Uterus (tissue), 3 donors: ENCODE measurements at regions not wholly inside any gene's neighbourhood (a gene's known extent, or its start where the extent isn't known, plus 50 kb on each side); places are given as distances from the start of the nearest gene placed in this dataset.
"Not testable (repeated sequence)": the region's sequence is repeated elsewhere in the genome, so short reads cannot be mapped to it uniquely, and the experiment has no call there.

Source experiments
- DNase-seq, 2 donors: peaks; one replicate each; pipeline ENCODE4 v3.0.0-alpha.2; 2019 to 2020
- H3K27ac ChIP-seq, 2 donors: fragments of 200-600 bp; sonication (generic); 1 replicate in 1 of 2; 2 replicates in 1 of 2; pipeline ENCODE4 v1.5.1; 2016 to 2018
- H3K27me3 ChIP-seq, 2 donors: fragments of 200-600 bp; sonication (generic); one replicate each; pipeline ENCODE4 v1.5.1; 2018 to 2019; ENCODE audit warnings: control low read depth in 1 of 2
- H3K36me3 ChIP-seq, 2 donors: fragments of 200-600 bp; sonication (generic); one replicate each; pipeline ENCODE4 v1.5.1; 2019; ENCODE audit warnings: control low read depth in 1 of 2
- H3K4me1 ChIP-seq, 2 donors: fragments of 200-600 bp; sonication (generic); one replicate each; pipeline ENCODE4 v1.5.1; 2018 to 2019; ENCODE audit warnings: control low read depth in 1 of 2
- H3K4me3 ChIP-seq, 2 donors: fragments of 200-600 bp; sonication (generic); 1 replicate in 1 of 2; 2 replicates in 1 of 2; pipeline ENCODE4 v1.5.1; 2018 to 2019; ENCODE audit warnings: mild to moderate bottlenecking in 1 of 2
- H3K9me3 ChIP-seq, 2 donors: fragments of 200-600 bp; sonication (generic); one replicate each; pipeline ENCODE4 v1.5.1; 2019; ENCODE audit warnings: control low read depth in 1 of 2
- POLR2A ChIP-seq, 2 donors: fragments of 450-650 bp; IDR thresholded peaks; one replicate each; pipeline ENCODE4 v1.6.1; 2016; ENCODE audit warnings: antibody characterized with exemption in 2 of 2, mild to moderate bottlenecking in 1 of 2, moderate library complexity in 1 of 2
- intact Hi-C: fragments of 100-400 bp; cut with DNase I; formaldehyde crosslinking; loops from one replicate; pipeline ENCODE4 v1.15.1; 2023; ENCODE audit warnings: low total_unique reads
- TF ChIP-seq, protein P1 (sequence below), 4 experiments: fragments of 200-600 bp in 2 of 4; fragments of 450-650 bp in 2 of 4; sonication (generic) in 2 of 4; IDR thresholded peaks; one replicate each; pipeline ENCODE4 v1.5.1; 2016 to 2019; ENCODE audit warnings: antibody characterized with exemption in 4 of 4, mild to moderate bottlenecking in 2 of 4, moderate library complexity in 1 of 4
- donor health status: DM: yes; HTN: yes; CAD: no.

DNA sequence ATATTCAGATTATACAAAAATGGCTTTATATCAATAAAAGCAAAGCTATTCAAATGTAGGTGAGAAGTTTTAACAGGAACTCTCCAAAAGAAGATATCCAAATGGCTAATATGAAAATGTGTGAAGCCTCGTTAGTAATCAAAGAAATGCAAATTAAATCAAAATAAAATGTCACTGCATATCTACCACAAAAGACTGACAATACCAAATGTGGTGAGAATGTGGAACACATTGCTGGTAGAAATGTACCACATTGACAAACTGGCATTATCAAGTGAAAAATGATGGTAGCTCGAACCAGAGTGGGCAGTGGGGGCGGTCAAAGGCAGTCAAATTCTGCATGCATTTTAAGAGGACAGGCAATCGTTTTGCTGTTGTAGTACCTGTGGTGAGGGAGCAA lies 1012.7 kb downstream of the TDRD15 start:
- TF ChIP-seq POLR2A (IDR thresholded peaks at IDR 0.05) = no peak
- TF ChIP-seq, protein P1, sequence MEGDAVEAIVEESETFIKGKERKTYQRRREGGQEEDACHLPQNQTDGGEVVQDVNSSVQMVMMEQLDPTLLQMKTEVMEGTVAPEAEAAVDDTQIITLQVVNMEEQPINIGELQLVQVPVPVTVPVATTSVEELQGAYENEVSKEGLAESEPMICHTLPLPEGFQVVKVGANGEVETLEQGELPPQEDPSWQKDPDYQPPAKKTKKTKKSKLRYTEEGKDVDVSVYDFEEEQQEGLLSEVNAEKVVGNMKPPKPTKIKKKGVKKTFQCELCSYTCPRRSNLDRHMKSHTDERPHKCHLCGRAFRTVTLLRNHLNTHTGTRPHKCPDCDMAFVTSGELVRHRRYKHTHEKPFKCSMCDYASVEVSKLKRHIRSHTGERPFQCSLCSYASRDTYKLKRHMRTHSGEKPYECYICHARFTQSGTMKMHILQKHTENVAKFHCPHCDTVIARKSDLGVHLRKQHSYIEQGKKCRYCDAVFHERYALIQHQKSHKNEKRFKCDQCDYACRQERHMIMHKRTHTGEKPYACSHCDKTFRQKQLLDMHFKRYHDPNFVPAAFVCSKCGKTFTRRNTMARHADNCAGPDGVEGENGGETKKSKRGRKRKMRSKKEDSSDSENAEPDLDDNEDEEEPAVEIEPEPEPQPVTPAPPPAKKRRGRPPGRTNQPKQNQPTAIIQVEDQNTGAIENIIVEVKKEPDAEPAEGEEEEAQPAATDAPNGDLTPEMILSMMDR (IDR thresholded peaks at IDR 0.05) = no peak
- no peak overlapping the region for H3K27ac ChIP-seq
- no peak for DNase-seq
- intact Hi-C loops = no loop called here
- no peak overlapping the region for H3K4me3 ChIP-seq
- no peaks in the 10 kb centered on the region for H3K27me3 ChIP-seq
- H3K4me1 ChIP-seq = no peaks in the 10 kb centered on the region
- no peaks in the 10 kb centered on the region for H3K9me3 ChIP-seq
- H3K36me3 ChIP-seq = no peaks in the 10 kb centered on the region

DNA sequence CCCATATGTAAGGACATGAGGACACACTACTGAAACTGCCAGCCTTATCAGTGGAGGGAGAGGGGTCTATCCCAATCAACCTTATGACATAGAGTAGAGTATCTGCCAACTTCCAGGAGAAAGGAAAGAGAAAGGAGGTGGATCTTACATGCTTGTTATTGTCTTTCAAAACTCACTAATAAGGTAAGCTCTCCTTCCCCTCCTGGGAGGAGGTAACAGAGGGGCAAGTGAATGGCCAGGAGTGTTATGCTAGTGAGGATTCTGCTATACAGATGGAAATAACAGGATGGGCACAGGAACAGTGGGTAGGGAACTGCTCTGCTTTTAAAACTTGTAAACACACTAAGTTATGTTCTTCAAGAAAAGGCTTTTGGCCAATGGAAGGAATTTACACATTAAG lies 1020.1 kb downstream of the TDRD15 start:
- H3K27me3 ChIP-seq = no peaks in the 10 kb centered on the region
- no peak overlapping the region for H3K27ac ChIP-seq
- H3K9me3 ChIP-seq = no peaks in the 10 kb centered on the region
- no peak for DNase-seq
- TF ChIP-seq POLR2A (IDR thresholded peaks at IDR 0.05) = no peak
- TF ChIP-seq, protein P1 (IDR thresholded peaks at IDR 0.05) = no peak
- H3K4me1 ChIP-seq = no peaks in the 10 kb centered on the region
- H3K4me3 ChIP-seq = no peak overlapping the region
- intact Hi-C loops = no loop called here
- no peaks in the 10 kb centered on the region for H3K36me3 ChIP-seq

DNA sequence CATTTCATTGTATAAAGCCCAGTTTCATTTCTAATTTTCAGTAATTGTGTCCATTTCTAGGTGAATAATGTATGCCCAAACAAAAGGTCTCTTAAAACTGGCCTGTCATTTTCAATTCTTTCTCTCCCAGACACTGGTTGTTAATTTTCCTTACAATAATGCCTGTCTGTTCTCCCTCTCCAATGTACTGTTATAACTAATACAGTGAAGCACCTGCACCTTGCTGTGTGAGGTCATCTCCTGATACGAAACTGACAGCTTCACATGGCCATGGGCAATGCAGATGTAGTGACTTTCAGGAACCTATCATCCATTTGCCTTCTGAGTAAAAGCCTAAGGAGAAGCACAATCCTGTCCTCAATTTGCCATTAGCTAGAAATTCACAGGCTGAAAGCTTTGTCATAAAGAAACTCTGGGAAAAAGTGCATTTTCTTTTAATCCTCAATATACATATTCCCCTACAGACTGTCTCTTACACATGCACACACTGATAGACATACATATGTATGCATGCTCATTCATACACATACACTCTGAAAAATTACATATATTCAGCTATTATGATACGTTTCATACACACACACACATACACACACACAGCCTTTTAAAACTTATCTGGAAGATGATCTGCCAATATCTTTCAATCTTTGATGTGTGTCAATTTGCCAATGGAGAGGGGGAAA lies 1030.3 kb downstream of the TDRD15 start:
- Histone ChIP-seq H3K27ac (no peak overlapping the region), H3K4me3 (no peak overlapping the region), H3K9me3 (no peaks in the 10 kb centered on the region), H3K27me3 (no peaks in the 10 kb centered on the region), H3K36me3 (no peaks in the 10 kb centered on the region), H3K4me1 (no peaks in the 10 kb centered on the region)
- TF ChIP-seq POLR2A (IDR thresholded peaks at IDR 0.05) = no peak
- TF ChIP-seq, protein P1 (IDR thresholded peaks at IDR 0.05) = no peak
- intact Hi-C loops = no loop called here
- DNase-seq = no peak

DNA sequence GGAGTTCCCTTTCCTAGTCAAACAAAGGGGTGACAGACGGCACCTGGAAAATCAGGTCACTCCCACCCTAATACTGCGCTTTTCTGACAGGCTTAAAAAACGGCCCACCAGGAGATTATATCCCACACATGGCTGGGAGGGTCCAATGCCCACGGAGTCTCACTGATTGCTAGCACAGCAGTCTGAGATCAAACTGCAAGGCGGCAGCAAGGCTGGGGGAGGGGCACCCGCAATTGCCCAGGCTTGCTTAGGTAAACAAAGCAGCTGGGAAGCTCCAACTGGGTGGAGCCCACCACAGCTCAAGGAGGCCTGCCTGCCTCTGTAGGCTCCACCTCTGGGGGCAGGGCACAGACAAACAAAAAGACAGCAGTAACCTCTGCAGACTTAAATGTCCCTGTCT lies 1032.9 kb downstream of the TDRD15 start:
- H3K27me3 ChIP-seq, H3K36me3 ChIP-seq, H3K9me3 ChIP-seq, intact Hi-C loops, H3K4me3 ChIP-seq, H3K27ac ChIP-seq, DNase-seq, H3K4me1 ChIP-seq: not testable (repeated sequence)

DNA sequence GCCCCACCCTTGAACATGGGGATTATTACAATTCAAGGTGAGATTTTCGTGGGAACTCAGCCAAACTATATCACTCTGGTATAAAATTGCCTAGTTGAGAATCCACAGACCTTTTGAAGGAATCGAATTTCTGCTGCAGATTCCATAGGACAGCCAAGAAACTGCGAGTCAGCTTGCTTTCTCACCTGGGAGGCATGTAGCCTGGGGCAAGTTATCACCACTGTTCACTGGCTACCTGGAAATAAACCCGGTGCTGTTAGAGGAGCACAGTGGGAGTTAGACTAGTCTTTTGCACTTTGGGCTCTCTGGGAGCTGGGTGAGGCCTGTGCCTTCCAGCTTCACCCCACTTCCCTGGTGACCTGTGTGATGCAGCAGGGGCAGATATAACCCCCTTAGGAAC lies 1043.5 kb downstream of the TDRD15 start:
- TF ChIP-seq POLR2A (IDR thresholded peaks at IDR 0.05) = no peak
- TF ChIP-seq, protein P1 (IDR thresholded peaks at IDR 0.05) = no peak
- intact Hi-C loops = no loop called here

DNA sequence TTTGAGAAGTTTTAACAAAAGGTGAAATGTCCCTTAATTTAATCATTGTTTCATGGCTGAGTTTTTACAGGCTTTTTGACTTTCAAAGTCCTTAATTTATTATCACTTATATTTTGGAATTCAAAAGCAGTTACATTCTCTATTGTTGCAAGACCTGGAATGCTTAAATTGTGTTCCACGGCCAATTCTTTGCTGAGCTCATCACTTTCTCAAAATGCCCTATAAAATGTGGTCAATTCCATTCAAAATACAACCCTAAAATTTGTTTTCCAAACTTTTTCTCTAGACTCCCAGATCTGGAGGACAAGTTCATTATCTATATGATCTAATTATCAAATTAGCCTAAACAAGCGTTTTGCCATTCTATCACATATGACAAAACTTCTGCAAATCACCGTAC lies 1051.2 kb downstream of the TDRD15 start:
- Histone ChIP-seq H3K4me1 (no peaks in the 10 kb centered on the region), H3K36me3 (no peaks in the 10 kb centered on the region), H3K27me3 (no peaks in the 10 kb centered on the region), H3K4me3 (no peak overlapping the region), H3K27ac (no peak overlapping the region), H3K9me3 (no peaks in the 10 kb centered on the region)
- TF ChIP-seq, protein P1 (IDR thresholded peaks at IDR 0.05) = no peak
- TF ChIP-seq POLR2A (IDR thresholded peaks at IDR 0.05) = no peak
- no peak for DNase-seq
- intact Hi-C loops = no loop called here

More for the DNA sequence above, 1043.5 kb downstream of the TDRD15 start:
- Histone ChIP-seq H3K4me1 (no peaks in the 10 kb centered on the region), H3K4me3 (no peak overlapping the region), H3K9me3 (no peaks in the 10 kb centered on the region), H3K36me3 (no peaks in the 10 kb centered on the region), H3K27ac (no peak overlapping the region), H3K27me3 (no peaks in the 10 kb centered on the region)
- no peak for DNase-seq
